ENCODE measurements at regions not wholly inside any gene's neighbourhood (a gene's known extent, or its start where the extent isn't known, plus 50 kb on each side); places are given as distances from the start of the nearest gene placed in this dataset.
"Not testable (repeated sequence)": the region's sequence is repeated elsewhere in the genome, so short reads cannot be mapped to it uniquely, and the experiment has no call there.

GRCh38 chrX:45485719-45486118 lies 285.0 kb upstream of the DIPK2B start:
- DNase-seq (ENCODE audit: low read depth), result no peak

GRCh38 chrX:45479835-45480422 lies 279.3 kb upstream of the DIPK2B start:
- no peak for DNase-seq (ENCODE audit: low read depth)

GRCh38 chrX:45479196-45479834 lies 278.6 kb upstream of the DIPK2B start:
- no peak for DNase-seq (ENCODE audit: low read depth)

- no peak for DNase-seq (ENCODE audit: low read depth)
Observed at GRCh38 chrX:45472968-45473367, 272.3 kb upstream of the DIPK2B start.

GRCh38 chrX:45467537-45467936 lies 266.9 kb upstream of the DIPK2B start:
- DNase-seq (ENCODE audit: low read depth), result not testable (repeated sequence)

GRCh38 chrX:45455732-45456131 lies 255.1 kb upstream of the DIPK2B start:
- DNase-seq (ENCODE audit: low read depth), result not testable (repeated sequence)

- DNase-seq (ENCODE audit: low read depth), result no peak
Observed at GRCh38 chrX:45454290-45454689, 253.6 kb upstream of the DIPK2B start.

- DNase-seq (ENCODE audit: low read depth), result no peak
Observed at GRCh38 chrX:45449982-45450381, 249.3 kb upstream of the DIPK2B start.

GRCh38 chrX:45447995-45448394 lies 247.3 kb upstream of the DIPK2B start:
- DNase-seq (ENCODE audit: low read depth), result no peak

GRCh38 chrX:45447331-45447730 lies 246.7 kb upstream of the DIPK2B start:
- DNase-seq (ENCODE audit: low read depth), result no peak

- DNase-seq (ENCODE audit: low read depth), result no peak
Observed at GRCh38 chrX:45445745-45446412, 245.2 kb upstream of the DIPK2B start.

GRCh38 chrX:45437186-45437585 lies 236.5 kb upstream of the DIPK2B start:
- no peak for DNase-seq (ENCODE audit: low read depth)

- no peak for DNase-seq (ENCODE audit: low read depth)
Observed at GRCh38 chrX:45435481-45435880, 234.8 kb upstream of the DIPK2B start.

GRCh38 chrX:45434231-45434630 lies 233.6 kb upstream of the DIPK2B start:
- no peak for DNase-seq (ENCODE audit: low read depth)

- DNase-seq (ENCODE audit: low read depth), result no peak
Observed at GRCh38 chrX:45428831-45429230, 228.2 kb upstream of the DIPK2B start.

GRCh38 chrX:45424326-45424725 lies 223.7 kb upstream of the DIPK2B start:
- no peak for DNase-seq (ENCODE audit: low read depth)

GRCh38 chrX:45422216-45422925 lies 221.7 kb upstream of the DIPK2B start:
- DNase-seq (ENCODE audit: low read depth), result no peak

- no peak for DNase-seq (ENCODE audit: low read depth)
Observed at GRCh38 chrX:45421806-45422205, 221.1 kb upstream of the DIPK2B start.

- DNase-seq (ENCODE audit: low read depth), result no peak
Observed at GRCh38 chrX:45404206-45404605, 203.5 kb upstream of the DIPK2B start.

- no peak for DNase-seq (ENCODE audit: low read depth)
Observed at GRCh38 chrX:45401923-45402322, 201.2 kb upstream of the DIPK2B start.

GRCh38 chrX:45400951-45401725 lies 200.5 kb upstream of the DIPK2B start:
- DNase-seq (ENCODE audit: low read depth), result not testable (repeated sequence)
